GM18517 (cell line): ENCODE measurements at regions not wholly inside any gene's neighbourhood (a gene's known extent, or its start where the extent isn't known, plus 50 kb on each side); places are given as distances from the start of the nearest gene placed in this dataset.
"Not testable (repeated sequence)": the region's sequence is repeated elsewhere in the genome, so short reads cannot be mapped to it uniquely, and the experiment has no call there.

ENCODE experiments used
- ATAC-seq: cut with Tn5 transposase; IDR thresholded peaks from one replicate; pipeline ENCODE4 v1.9.1; 2021; ENCODE audit warnings: mild to moderate bottlenecking, moderate library complexity; ENCODE audit not compliant: unreplicated experiment

- no peak for ATAC-seq
Observed at GRCh38 chr14:41297576-41298327, 308.9 kb upstream of the LRFN5 start.

- no peak for ATAC-seq
Observed at GRCh38 chr14:41295734-41296133, 310.9 kb upstream of the LRFN5 start.

- no peak for ATAC-seq
Observed at GRCh38 chr14:41289025-41289424, 317.7 kb upstream of the LRFN5 start.

- ATAC-seq = no peak
Observed at GRCh38 chr14:41285186-41285748, 321.4 kb upstream of the LRFN5 start.

GRCh38 chr14:41280745-41281144, 325.9 kb upstream of the LRFN5 start:
- ATAC-seq = no peak

GRCh38 chr14:41277450-41277849, 329.2 kb upstream of the LRFN5 start:
- ATAC-seq = no peak

GRCh38 chr14:41257476-41257875, 349.2 kb upstream of the LRFN5 start:
- ATAC-seq = no peak

- ATAC-seq = no peak
Observed at GRCh38 chr14:41235466-41235865, 371.2 kb upstream of the LRFN5 start.

GRCh38 chr14:41230683-41231082, 376.0 kb upstream of the LRFN5 start:
- ATAC-seq = no peak

- no peak for ATAC-seq
Observed at GRCh38 chr14:41229824-41230223, 376.9 kb upstream of the LRFN5 start.

GRCh38 chr14:41225433-41225832, 381.2 kb upstream of the LRFN5 start:
- ATAC-seq = no peak

- no peak for ATAC-seq
Observed at GRCh38 chr14:41222581-41222980, 384.1 kb upstream of the LRFN5 start.

GRCh38 chr14:41214978-41215377, 391.7 kb upstream of the LRFN5 start:
- ATAC-seq = not testable (repeated sequence)

- no peak for ATAC-seq
Observed at GRCh38 chr14:41201696-41202095, 405.0 kb upstream of the LRFN5 start.

- no peak for ATAC-seq
Observed at GRCh38 chr14:41187868-41188267, 418.8 kb upstream of the LRFN5 start.

GRCh38 chr14:41171045-41171444, 435.6 kb upstream of the LRFN5 start:
- no peak for ATAC-seq

- no peak for ATAC-seq
Observed at GRCh38 chr14:41167040-41167439, 439.6 kb upstream of the LRFN5 start.

GRCh38 chr14:41154143-41154807, 452.4 kb upstream of the LRFN5 start:
- no peak for ATAC-seq

- ATAC-seq = no peak
Observed at GRCh38 chr14:41146391-41146790, 460.3 kb upstream of the LRFN5 start.

- no peak for ATAC-seq
Observed at GRCh38 chr14:41144370-41144769, 462.3 kb upstream of the LRFN5 start.

- ATAC-seq = no peak
Observed at GRCh38 chr14:41137741-41138140, 468.9 kb upstream of the LRFN5 start.

- ATAC-seq = no peak
Observed at GRCh38 chr14:41130274-41130673, 476.4 kb upstream of the LRFN5 start.
